ENCODE measurements at regions not wholly inside any gene's neighbourhood (a gene's known extent, or its start where the extent isn't known, plus 50 kb on each side); places are given as distances from the start of the nearest gene placed in this dataset.

- DNase-seq = no peak
These were observed 118.3 kb downstream of the MAGEB5 start for GRCh38 chrX:26334232-26334631.

GRCh38 chrX:26328608-26329319, 112.8 kb downstream of the MAGEB5 start:
- DNase-seq = no peak

- no peak for DNase-seq
These were observed 93.3 kb downstream of the MAGEB5 start for GRCh38 chrX:26309262-26309661.

- no peak for DNase-seq
These were observed 79.5 kb downstream of the MAGEB5 start for GRCh38 chrX:26295425-26295824.

GRCh38 chrX:26286836-26287235, 70.9 kb downstream of the MAGEB5 start:
- no peak for DNase-seq
